ENCODE measurements at regions not wholly inside any gene's neighbourhood (a gene's known extent, or its start where the extent isn't known, plus 50 kb on each side); places are given as distances from the start of the nearest gene placed in this dataset.

GRCh38 chr2:164066095-164066494 is 330.3 kb upstream of the FIGN start:
- no peak for DNase-seq
- H3K4me3 ChIP-seq = no peak overlapping the region
- H3K36me3 ChIP-seq = no peaks in the 10 kb centered on the region
- no peaks in the 10 kb centered on the region for H3K27me3 ChIP-seq
- no peaks in the 10 kb centered on the region for H3K9me3 ChIP-seq (replicated peaks)
- no peaks in the 10 kb centered on the region for H3K4me1 ChIP-seq
- H3K27ac ChIP-seq = no peak overlapping the region

DNA sequence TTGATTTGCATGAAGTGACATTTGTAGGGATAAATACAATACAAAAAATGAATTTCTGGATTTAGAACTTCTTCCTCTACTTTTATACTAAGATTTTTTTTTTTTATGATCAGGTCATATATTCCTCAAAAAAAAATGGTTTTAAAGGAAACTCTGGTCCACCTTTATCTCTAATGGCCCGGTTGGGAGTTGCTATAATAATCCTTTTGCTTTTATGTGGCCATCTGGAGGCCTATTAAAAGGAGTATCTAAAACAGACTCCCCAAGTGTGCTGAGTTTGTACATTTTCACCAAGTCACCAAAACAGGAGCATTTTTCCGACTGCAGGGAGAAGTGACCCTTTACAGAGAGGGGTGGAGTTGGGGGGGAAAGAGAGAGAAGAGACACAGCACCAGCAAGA is 329.2 kb upstream of the FIGN start:
- Histone ChIP-seq H3K9me3 (replicated peaks) (no peaks in the 10 kb centered on the region), H3K27me3 (no peaks in the 10 kb centered on the region)

DNA sequence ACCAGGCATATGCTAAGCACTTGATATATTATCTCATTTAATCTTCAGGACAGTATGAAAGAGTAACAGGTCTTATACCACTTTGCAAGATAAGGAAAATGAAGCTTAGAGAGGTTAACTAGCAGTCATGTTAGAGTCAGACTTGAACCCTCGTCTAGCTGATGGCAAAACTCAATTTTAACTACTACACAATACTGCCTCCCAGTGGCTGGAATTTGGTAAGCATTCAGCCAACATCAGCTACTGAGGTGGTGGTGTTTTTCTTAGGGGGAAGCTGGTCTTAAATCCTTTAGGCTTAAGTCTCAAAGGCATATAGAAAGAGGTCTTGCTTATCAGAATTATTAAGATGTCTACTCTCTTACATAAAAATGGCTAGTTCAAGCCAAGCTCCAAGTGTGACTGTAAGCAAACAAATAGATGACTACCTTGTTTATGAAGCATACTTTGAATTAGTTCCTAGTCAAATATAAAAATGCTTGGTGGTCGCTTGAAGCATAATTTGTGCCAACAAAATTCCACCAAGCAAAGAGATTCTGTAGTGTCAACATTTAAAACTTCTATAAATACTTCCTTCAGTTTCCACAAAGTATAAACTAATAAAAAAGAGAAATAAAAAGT is 325.4 kb upstream of the FIGN start:
- H3K36me3 ChIP-seq = no peaks in the 10 kb centered on the region
- peak; percentile 31 to 79 for DNase-seq
- no peak overlapping the region for H3K4me3 ChIP-seq

More for the DNA sequence above, 329.2 kb upstream of the FIGN start:
- DNase-seq = no peak
- no peak overlapping the region for H3K27ac ChIP-seq
- no peak overlapping the region for H3K4me3 ChIP-seq
- no peaks in the 10 kb centered on the region for H3K4me1 ChIP-seq
- no peaks in the 10 kb centered on the region for H3K36me3 ChIP-seq

DNA sequence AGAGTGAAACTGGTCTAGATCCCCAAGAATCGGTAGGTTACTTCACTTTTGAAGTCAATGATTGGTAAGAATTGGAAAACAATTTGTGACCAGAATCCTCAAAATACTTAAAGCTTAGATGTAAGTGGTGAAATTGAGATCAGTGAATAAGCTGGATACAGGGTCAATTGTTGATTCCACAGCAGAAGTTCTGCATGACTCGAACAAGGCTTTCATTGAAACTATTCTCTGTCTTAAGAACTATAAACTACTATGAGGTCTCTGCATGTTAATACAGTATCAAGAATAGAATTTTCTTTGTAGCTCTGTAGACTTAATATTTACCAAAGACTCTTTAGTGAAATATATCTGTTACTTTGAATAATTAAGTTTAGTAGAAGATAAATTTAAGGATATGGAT is 324.2 kb upstream of the FIGN start:
- H3K27me3 ChIP-seq = no peaks in the 10 kb centered on the region
- no peak for DNase-seq
- H3K4me3 ChIP-seq = no peak overlapping the region
- H3K4me1 ChIP-seq = no peaks in the 10 kb centered on the region
- H3K27ac ChIP-seq = no peak overlapping the region
- H3K9me3 ChIP-seq (replicated peaks) = no peaks in the 10 kb centered on the region
- no peaks in the 10 kb centered on the region for H3K36me3 ChIP-seq

More for the DNA sequence above, 325.4 kb upstream of the FIGN start:
- H3K27me3 ChIP-seq = no peaks in the 10 kb centered on the region
- no peak overlapping the region for H3K27ac ChIP-seq
- no peaks in the 10 kb centered on the region for H3K4me1 ChIP-seq
- no peaks in the 10 kb centered on the region for H3K9me3 ChIP-seq (replicated peaks)

- H3K27me3 ChIP-seq = no peaks in the 10 kb centered on the region
- H3K4me3 ChIP-seq = no peak overlapping the region
- H3K36me3 ChIP-seq = no peaks in the 10 kb centered on the region
- H3K4me1 ChIP-seq = no peaks in the 10 kb centered on the region
- no peak for DNase-seq
- H3K27ac ChIP-seq = no peak overlapping the region
- no peaks in the 10 kb centered on the region for H3K9me3 ChIP-seq (replicated peaks)
These were observed 319.8 kb upstream of the FIGN start for GRCh38 chr2:164055623-164056022.

GRCh38 chr2:164054651-164055050 is 318.8 kb upstream of the FIGN start:
- no peak overlapping the region for H3K4me3 ChIP-seq
- H3K27me3 ChIP-seq = no peaks in the 10 kb centered on the region
- H3K9me3 ChIP-seq (replicated peaks) = no peaks in the 10 kb centered on the region
- no peaks in the 10 kb centered on the region for H3K36me3 ChIP-seq
- no peaks in the 10 kb centered on the region for H3K4me1 ChIP-seq
- no peak overlapping the region for H3K27ac ChIP-seq
- DNase-seq = no peak

DNA sequence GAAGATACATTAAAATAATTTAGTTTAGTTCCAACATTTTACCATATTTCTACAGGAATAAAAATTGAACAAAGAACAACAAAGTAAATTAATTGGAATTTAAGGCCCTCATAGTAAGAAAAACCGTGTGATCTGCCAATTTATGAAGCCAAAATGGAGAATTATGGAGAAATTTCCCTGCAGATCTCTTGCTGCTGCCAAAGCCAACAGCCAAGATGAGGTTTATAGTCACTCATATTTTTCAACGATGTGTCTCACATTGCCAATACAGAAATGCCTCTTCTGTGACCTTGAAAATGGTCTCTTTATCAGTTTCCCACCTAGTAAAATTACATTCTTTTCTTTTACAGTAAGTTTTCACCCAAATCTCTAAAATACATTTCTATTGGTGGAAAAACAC is 317.2 kb upstream of the FIGN start:
- H3K9me3 ChIP-seq (replicated peaks) = no peaks in the 10 kb centered on the region
- no peaks in the 10 kb centered on the region for H3K36me3 ChIP-seq
- H3K27me3 ChIP-seq = no peaks in the 10 kb centered on the region
- H3K27ac ChIP-seq = no peak overlapping the region
- no peak for DNase-seq
- no peaks in the 10 kb centered on the region for H3K4me1 ChIP-seq
- no peak overlapping the region for H3K4me3 ChIP-seq

DNA sequence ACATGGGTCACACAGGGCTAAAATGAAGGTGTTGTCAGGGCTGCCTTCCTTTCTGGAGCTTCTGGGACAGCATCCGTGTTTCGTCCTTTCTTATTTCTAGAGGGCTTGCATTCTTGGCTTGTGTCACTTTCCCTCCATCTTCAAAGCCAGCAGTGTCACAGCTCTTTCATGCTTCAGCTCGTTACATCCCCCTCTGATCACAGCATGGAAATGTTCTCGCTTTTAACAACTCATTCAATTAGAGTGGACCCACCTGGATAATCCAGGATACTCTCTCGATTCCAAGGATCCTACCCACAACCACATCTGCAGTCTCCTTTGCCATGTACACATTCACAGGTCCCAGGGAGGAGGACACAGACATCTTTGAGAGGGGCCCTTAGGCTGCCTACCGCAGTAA is 316.2 kb upstream of the FIGN start:
- Histone ChIP-seq H3K36me3 (no peaks in the 10 kb centered on the region), H3K9me3 (replicated peaks) (no peaks in the 10 kb centered on the region)

GRCh38 chr2:164048729-164049128 is 312.9 kb upstream of the FIGN start:
- H3K4me3 ChIP-seq = no peak overlapping the region
- no peaks in the 10 kb centered on the region for H3K9me3 ChIP-seq (replicated peaks)
- no peak for DNase-seq
- no peaks in the 10 kb centered on the region for H3K27me3 ChIP-seq
- H3K4me1 ChIP-seq = no peaks in the 10 kb centered on the region
- no peaks in the 10 kb centered on the region for H3K36me3 ChIP-seq
- H3K27ac ChIP-seq = no peak overlapping the region

More for the DNA sequence above, 316.2 kb upstream of the FIGN start:
- Histone ChIP-seq H3K4me1 (no peaks in the 10 kb centered on the region), H3K27ac (no peak overlapping the region), H3K27me3 (no peaks in the 10 kb centered on the region), H3K4me3 (no peak overlapping the region)
- no peak for DNase-seq

DNA sequence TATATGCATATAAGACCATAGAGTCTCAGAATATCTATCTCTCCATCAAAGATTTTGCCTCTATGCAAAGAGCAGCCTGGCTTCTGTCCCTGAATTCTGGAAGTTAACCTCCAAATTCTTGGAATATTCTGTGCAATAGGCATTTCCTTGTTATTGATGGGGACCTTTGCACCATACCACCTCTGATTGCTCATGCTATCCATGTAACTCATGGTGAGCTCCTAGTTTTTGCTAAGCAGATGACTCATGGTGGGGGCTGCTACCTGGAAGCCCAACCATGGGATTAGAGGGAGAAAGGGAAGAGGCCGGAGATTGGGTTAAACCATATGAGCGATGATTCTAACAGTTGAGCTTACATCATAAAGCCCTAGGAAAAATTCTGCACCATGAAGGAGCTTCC is 310.2 kb upstream of the FIGN start:
- H3K36me3 ChIP-seq = no peaks in the 10 kb centered on the region
- H3K27ac ChIP-seq = no peak overlapping the region
- no peaks in the 10 kb centered on the region for H3K27me3 ChIP-seq
- no peak overlapping the region for H3K4me3 ChIP-seq
- H3K9me3 ChIP-seq (replicated peaks) = no peaks in the 10 kb centered on the region
- no peak for DNase-seq
- H3K4me1 ChIP-seq = no peaks in the 10 kb centered on the region

- no peaks in the 10 kb centered on the region for H3K27me3 ChIP-seq
- no peak overlapping the region for H3K27ac ChIP-seq
- DNase-seq = no peak
- H3K4me3 ChIP-seq = no peak overlapping the region
- no peaks in the 10 kb centered on the region for H3K4me1 ChIP-seq
- H3K36me3 ChIP-seq = no peaks in the 10 kb centered on the region
- no peaks in the 10 kb centered on the region for H3K9me3 ChIP-seq (replicated peaks)
These were observed 308.8 kb upstream of the FIGN start for GRCh38 chr2:164044622-164045021.

DNA sequence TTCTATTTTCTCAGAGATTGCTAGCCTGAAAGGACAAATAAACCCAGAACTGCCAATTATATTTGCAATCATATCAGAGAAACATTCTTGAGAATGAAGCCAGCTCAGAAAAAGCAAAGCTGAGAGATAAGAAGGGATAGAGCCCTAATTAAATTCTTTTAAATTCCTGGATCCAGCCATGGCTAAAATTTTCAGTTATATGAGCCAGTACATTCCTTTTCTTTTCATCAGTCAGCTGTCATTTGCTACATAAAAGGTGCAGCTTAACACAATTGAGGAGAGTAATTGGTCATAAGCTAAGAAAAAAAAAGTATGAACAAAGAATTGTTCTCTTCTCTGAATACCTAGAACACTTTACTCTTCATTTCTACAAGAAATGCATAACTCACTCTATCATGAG is 303.5 kb upstream of the FIGN start:
- Histone ChIP-seq H3K9me3 (replicated peaks) (no peaks in the 10 kb centered on the region), H3K4me3 (no peak overlapping the region), H3K36me3 (no peaks in the 10 kb centered on the region), H3K4me1 (no peaks in the 10 kb centered on the region), H3K27ac (no peak overlapping the region), H3K27me3 (no peaks in the 10 kb centered on the region; the same call in 1 of the 2 replicates)
- DNase-seq = no peak

- no peak for DNase-seq
- Histone ChIP-seq H3K9me3 (replicated peaks) (no peaks in the 10 kb centered on the region), H3K36me3 (no peaks in the 10 kb centered on the region), H3K4me1 (no peaks in the 10 kb centered on the region; the same call in 1 of the 2 replicates), H3K4me3 (no peak overlapping the region), H3K27ac (no peak overlapping the region), H3K27me3 (no peaks in the 10 kb centered on the region; the same call in 1 of the 2 replicates)
These were observed 297.2 kb upstream of the FIGN start for GRCh38 chr2:164032995-164033394.

- H3K36me3 ChIP-seq = no peaks in the 10 kb centered on the region
- no peak overlapping the region for H3K4me3 ChIP-seq
- no peaks in the 10 kb centered on the region for H3K9me3 ChIP-seq (replicated peaks)
- DNase-seq = no peak
- H3K4me1 ChIP-seq = no peaks in the 10 kb centered on the region; the same call in 1 of the 2 replicates
- H3K27me3 ChIP-seq = no peaks in the 10 kb centered on the region; the same call in 1 of the 2 replicates
- H3K27ac ChIP-seq = no peak overlapping the region
These were observed 294.8 kb upstream of the FIGN start for GRCh38 chr2:164030623-164031022.

- Histone ChIP-seq H3K9me3 (replicated peaks) (no peaks in the 10 kb centered on the region), H3K4me3 (no peak overlapping the region), H3K27ac (no peak overlapping the region), H3K27me3 (no peaks in the 10 kb centered on the region), H3K4me1 (no peaks in the 10 kb centered on the region; the same call in 1 of the 2 replicates), H3K36me3 (no peaks in the 10 kb centered on the region)
- DNase-seq = no peak
These were observed 293.2 kb upstream of the FIGN start for GRCh38 chr2:164028814-164029534.

GRCh38 chr2:164024396-164024795 is 288.6 kb upstream of the FIGN start:
- no peak overlapping the region for H3K27ac ChIP-seq
- no peaks in the 10 kb centered on the region for H3K9me3 ChIP-seq (replicated peaks)
- no peaks in the 10 kb centered on the region; the same call in 1 of the 2 replicates for H3K4me1 ChIP-seq
- no peak overlapping the region for H3K4me3 ChIP-seq
- no peaks in the 10 kb centered on the region for H3K36me3 ChIP-seq
- DNase-seq = no peak
- H3K27me3 ChIP-seq = no peaks in the 10 kb centered on the region

Data from SJCRH30 (cell line).